SK-N-SH treated with all-trans-retinoic acid at 6 μM for 48 hours (cell line): ENCODE measurements at regions not wholly inside any gene's neighbourhood (a gene's known extent, or its start where the extent isn't known, plus 50 kb on each side); places are given as distances from the start of the nearest gene placed in this dataset.

ENCODE experiments used
- ATAC-seq: fragments of 200-7000 bp; cut with Tn5 transposase; 3 replicates; pipeline ENCODE4 v1.9.1; 2020; ENCODE audit warnings: mild to moderate bottlenecking, moderate library complexity
- ARNTL ChIP-seq: fragments of 450-650 bp; formaldehyde crosslinking; IDR thresholded peaks from 2 replicates; pipeline ENCODE4 v1.5.0; 2020; ENCODE audit warnings: low read depth, mild to moderate bottlenecking, moderate library complexity, borderline replicate concordance
- BACH2 ChIP-seq: fragments of 250-450 bp; sonication (Bioruptor Pico); IDR thresholded peaks from 2 replicates; pipeline ENCODE4 v1.9.0; 2021; ENCODE audit warnings: mild to moderate bottlenecking, borderline replicate concordance
- CSDC2 ChIP-seq: fragments of 250-450 bp; sonication (Bioruptor Pico); IDR thresholded peaks from 2 replicates; pipeline ENCODE4 v1.5.0; 2020; ENCODE audit warnings: mild to moderate bottlenecking, moderate library complexity
- ESRRG ChIP-seq: fragments of 250-450 bp; sonication (Bioruptor Pico); IDR thresholded peaks from 2 replicates; pipeline ENCODE4 v1.6.1; 2021; ENCODE audit warnings: mild to moderate bottlenecking
- GLIS3 ChIP-seq: fragments of 250-450 bp; sonication (Bioruptor Pico); IDR thresholded peaks from 2 replicates; pipeline ENCODE4 v1.5.0; 2020; ENCODE audit warnings: mild to moderate bottlenecking, moderate library complexity
- ISL1 ChIP-seq: fragments of 250-450 bp; sonication (Bioruptor Pico); IDR thresholded peaks from 2 replicates; pipeline ENCODE4 v2.1.2; 2022; ENCODE audit warnings: mild to moderate bottlenecking, moderate library complexity
- OSR1 ChIP-seq: fragments of 250-450 bp; sonication (Bioruptor Pico); IDR thresholded peaks from 2 replicates; pipeline ENCODE4 v1.8.0; 2022; ENCODE audit warnings: moderate library complexity, mild to moderate bottlenecking, inconsistent platforms
- RARB ChIP-seq: fragments of 250-450 bp; sonication (Bioruptor Pico); IDR thresholded peaks from 2 replicates; pipeline ENCODE4 v1.8.0; 2021; ENCODE audit warnings: mild to moderate bottlenecking, moderate library complexity
- SNAI2 ChIP-seq: fragments of 250-450 bp; sonication (Bioruptor Pico); IDR thresholded peaks from 2 replicates; pipeline ENCODE4 v1.5.0; 2020; ENCODE audit warnings: mild to moderate bottlenecking, moderate library complexity
- TCF4 ChIP-seq: fragments of 250-450 bp; sonication (Bioruptor Pico); IDR thresholded peaks from 2 replicates; pipeline ENCODE4 v1.8.0; 2021; ENCODE audit warnings: mild to moderate bottlenecking, moderate library complexity, borderline replicate concordance
- TOX ChIP-seq: fragments of 250-450 bp; sonication (Bioruptor Pico); IDR thresholded peaks from 2 replicates; pipeline ENCODE4 v1.8.0; 2021; ENCODE audit warnings: mild to moderate bottlenecking, moderate library complexity, borderline replicate concordance
- ZC3H10 ChIP-seq: fragments of 250-450 bp; sonication (Bioruptor Pico); IDR thresholded peaks from 2 replicates; pipeline ENCODE4 v1.5.1; 2021; ENCODE audit warnings: mild to moderate bottlenecking, moderate library complexity
- ZFP3 ChIP-seq: fragments of 250-450 bp; sonication (Bioruptor Pico); IDR thresholded peaks from 2 replicates; pipeline ENCODE4 v1.5.0; 2020; ENCODE audit warnings: mild to moderate bottlenecking, moderate library complexity
- ZFP30 ChIP-seq: fragments of 450-650 bp; formaldehyde crosslinking; IDR thresholded peaks from 2 replicates; pipeline ENCODE4 v1.5.0; 2022; ENCODE audit warnings: mild to moderate bottlenecking, moderate library complexity
- ZNF565 ChIP-seq: fragments of 450-650 bp; formaldehyde crosslinking; conservative IDR thresholded peaks from 2 replicates; pipeline ENCODE4 v1.5.0; 2020; ENCODE audit warnings: low read depth, mild to moderate bottlenecking, moderate library complexity
- ZNF70 ChIP-seq: fragments of 450-650 bp; formaldehyde crosslinking; IDR thresholded peaks from 2 replicates; pipeline ENCODE4 v1.5.0; 2020; ENCODE audit warnings: mild to moderate bottlenecking, moderate library complexity
- TF ChIP-seq, protein P1 (sequence below): fragments of 250-450 bp; sonication (Bioruptor Pico); IDR thresholded peaks from 2 replicates; pipeline ENCODE4 v1.5.1; 2021; ENCODE audit warnings: mild to moderate bottlenecking, moderate library complexity
- TF ChIP-seq, protein P2 (sequence below): fragments of 250-450 bp; sonication (Bioruptor Pico); IDR thresholded peaks from 2 replicates; pipeline ENCODE4 v1.8.0; 2021; ENCODE audit warnings: low read depth, mild to moderate bottlenecking, moderate library complexity, borderline replicate concordance
- TF ChIP-seq, protein P3 (sequence below): fragments of 250-450 bp; sonication (Bioruptor Pico); IDR thresholded peaks from 2 replicates; pipeline ENCODE4 v1.8.0; 2020; ENCODE audit warnings: mild to moderate bottlenecking, moderate library complexity, borderline replicate concordance
- TF ChIP-seq, protein P4 (sequence below): fragments of 250-450 bp; sonication (Bioruptor Pico); IDR thresholded peaks from 2 replicates; pipeline ENCODE4 v1.5.1; 2020; ENCODE audit warnings: low read depth, mild to moderate bottlenecking, moderate library complexity
- TF ChIP-seq, protein P5 (sequence below): fragments of 250-450 bp; sonication (Bioruptor Pico); IDR thresholded peaks from 2 replicates; pipeline ENCODE4 v1.5.0; 2020; ENCODE audit warnings: mild to moderate bottlenecking, moderate library complexity

DNA sequence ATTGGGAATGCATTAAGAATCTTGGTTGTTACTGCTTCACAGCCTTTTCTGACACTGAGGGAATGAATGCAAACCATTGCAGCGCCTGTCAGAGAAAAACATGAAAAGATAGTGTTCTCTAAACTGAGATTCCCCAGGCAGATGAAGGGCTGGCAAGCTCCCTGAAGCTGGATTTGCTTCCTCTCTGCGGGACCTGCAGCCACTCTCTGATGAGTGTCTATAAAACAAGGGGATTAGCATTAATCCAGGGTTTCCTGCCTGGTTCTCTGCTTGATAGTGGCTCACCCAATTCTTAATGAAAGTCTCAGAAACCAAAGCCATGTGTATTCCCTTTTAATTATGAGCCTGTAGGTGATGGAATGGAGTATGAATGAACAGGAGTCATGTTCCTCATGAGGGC, 344.3 kb upstream of the UMPS start:
- ATAC-seq = no peak
- TF ChIP-seq ZNF70 (CRISPR knock-in tag) (no peak), CSDC2 (no peak), ISL1 (CRISPR knock-in tag) (no peak), RARB (CRISPR knock-in tag) (no peak), ZNF565 (CRISPR knock-in tag) (no peak), TOX (CRISPR knock-in tag) (no peak)
- TF ChIP-seq, protein P1, sequence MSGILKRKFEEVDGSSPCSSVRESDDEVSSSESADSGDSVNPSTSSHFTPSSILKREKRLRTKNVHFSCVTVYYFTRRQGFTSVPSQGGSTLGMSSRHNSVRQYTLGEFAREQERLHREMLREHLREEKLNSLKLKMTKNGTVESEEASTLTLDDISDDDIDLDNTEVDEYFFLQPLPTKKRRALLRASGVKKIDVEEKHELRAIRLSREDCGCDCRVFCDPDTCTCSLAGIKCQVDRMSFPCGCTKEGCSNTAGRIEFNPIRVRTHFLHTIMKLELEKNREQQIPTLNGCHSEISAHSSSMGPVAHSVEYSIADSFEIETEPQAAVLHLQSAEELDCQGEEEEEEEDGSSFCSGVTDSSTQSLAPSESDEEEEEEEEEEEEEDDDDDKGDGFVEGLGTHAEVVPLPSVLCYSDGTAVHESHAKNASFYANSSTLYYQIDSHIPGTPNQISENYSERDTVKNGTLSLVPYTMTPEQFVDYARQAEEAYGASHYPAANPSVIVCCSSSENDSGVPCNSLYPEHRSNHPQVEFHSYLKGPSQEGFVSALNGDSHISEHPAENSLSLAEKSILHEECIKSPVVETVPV (CRISPR knock-in tag) = no peak
- TF ChIP-seq, protein P2, sequence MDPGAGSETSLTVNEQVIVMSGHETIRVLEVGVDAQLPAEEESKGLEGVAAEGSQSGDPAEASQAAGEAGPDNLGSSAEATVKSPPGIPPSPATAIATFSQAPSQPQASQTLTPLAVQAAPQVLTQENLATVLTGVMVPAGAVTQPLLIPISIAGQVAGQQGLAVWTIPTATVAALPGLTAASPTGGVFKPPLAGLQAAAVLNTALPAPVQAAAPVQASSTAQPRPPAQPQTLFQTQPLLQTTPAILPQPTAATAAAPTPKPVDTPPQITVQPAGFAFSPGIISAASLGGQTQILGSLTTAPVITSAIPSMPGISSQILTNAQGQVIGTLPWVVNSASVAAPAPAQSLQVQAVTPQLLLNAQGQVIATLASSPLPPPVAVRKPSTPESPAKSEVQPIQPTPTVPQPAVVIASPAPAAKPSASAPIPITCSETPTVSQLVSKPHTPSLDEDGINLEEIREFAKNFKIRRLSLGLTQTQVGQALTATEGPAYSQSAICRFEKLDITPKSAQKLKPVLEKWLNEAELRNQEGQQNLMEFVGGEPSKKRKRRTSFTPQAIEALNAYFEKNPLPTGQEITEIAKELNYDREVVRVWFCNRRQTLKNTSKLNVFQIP (CRISPR knock-in tag) = no peak
- TF ChIP-seq, protein P3, sequence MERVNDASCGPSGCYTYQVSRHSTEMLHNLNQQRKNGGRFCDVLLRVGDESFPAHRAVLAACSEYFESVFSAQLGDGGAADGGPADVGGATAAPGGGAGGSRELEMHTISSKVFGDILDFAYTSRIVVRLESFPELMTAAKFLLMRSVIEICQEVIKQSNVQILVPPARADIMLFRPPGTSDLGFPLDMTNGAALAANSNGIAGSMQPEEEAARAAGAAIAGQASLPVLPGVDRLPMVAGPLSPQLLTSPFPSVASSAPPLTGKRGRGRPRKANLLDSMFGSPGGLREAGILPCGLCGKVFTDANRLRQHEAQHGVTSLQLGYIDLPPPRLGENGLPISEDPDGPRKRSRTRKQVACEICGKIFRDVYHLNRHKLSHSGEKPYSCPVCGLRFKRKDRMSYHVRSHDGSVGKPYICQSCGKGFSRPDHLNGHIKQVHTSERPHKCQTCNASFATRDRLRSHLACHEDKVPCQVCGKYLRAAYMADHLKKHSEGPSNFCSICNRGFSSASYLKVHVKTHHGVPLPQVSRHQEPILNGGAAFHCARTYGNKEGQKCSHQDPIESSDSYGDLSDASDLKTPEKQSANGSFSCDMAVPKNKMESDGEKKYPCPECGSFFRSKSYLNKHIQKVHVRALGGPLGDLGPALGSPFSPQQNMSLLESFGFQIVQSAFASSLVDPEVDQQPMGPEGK = no peak

DNA sequence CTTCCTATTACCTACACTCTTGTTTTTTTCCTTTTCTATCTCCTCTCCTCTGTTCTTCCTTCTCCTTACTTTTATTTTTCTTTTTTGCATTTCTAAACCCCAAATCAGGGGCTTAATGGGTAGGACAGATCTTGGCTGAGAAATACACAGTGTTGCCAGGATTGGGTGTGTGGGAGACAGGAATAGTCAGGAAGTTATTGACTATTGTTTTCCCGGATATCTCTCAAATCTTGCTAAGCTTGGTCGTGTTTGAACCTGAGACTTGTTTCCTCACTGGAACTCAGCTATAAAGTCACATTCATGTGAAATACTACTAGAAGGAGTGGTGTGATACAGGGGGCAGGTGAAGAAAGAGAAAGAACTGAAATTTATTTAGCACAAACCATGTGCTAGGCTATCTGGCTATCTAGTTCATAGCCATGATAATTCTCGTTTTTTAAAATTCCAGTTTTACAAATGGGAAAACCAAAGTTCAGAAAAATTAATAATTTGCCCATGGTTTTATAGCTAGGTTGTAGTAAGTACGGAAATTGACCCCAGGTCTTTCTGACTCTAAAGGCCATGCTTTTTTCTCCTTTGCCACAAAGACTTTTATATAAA, 343.2 kb upstream of the UMPS start:
- ATAC-seq = no peak

More for the DNA sequence above, 343.2 kb upstream of the UMPS start:
- TF ChIP-seq ESRRG = no peak
- TF ChIP-seq, protein P3 = no peak
- TF ChIP-seq ZNF70 (CRISPR knock-in tag) = no peak
- no peak for TF ChIP-seq CSDC2
- TF ChIP-seq GLIS3 (CRISPR knock-in tag) = no peak
- TF ChIP-seq ZC3H10 (CRISPR knock-in tag) = no peak
- no peak for TF ChIP-seq TCF4 (CRISPR knock-in tag)
- TF ChIP-seq SNAI2 (CRISPR knock-in tag) = no peak
- TF ChIP-seq ARNTL (CRISPR knock-in tag) = no peak
- TF ChIP-seq, protein P4, sequence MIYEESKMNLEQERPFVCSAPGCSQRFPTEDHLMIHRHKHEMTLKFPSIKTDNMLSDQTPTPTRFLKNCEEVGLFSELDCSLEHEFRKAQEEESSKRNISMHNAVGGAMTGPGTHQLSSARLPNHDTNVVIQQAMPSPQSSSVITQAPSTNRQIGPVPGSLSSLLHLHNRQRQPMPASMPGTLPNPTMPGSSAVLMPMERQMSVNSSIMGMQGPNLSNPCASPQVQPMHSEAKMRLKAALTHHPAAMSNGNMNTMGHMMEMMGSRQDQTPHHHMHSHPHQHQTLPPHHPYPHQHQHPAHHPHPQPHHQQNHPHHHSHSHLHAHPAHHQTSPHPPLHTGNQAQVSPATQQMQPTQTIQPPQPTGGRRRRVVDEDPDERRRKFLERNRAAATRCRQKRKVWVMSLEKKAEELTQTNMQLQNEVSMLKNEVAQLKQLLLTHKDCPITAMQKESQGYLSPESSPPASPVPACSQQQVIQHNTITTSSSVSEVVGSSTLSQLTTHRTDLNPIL (CRISPR knock-in tag) = no peak
- no peak for TF ChIP-seq OSR1 (CRISPR knock-in tag)
- TF ChIP-seq, protein P2 (CRISPR knock-in tag) = no peak
- no peak for TF ChIP-seq BACH2
- no peak for TF ChIP-seq TOX (CRISPR knock-in tag)
- no peak for TF ChIP-seq ISL1 (CRISPR knock-in tag)
- no peak for TF ChIP-seq ZFP3 (CRISPR knock-in tag)
- TF ChIP-seq ZNF565 (CRISPR knock-in tag) = no peak
- TF ChIP-seq, protein P5, sequence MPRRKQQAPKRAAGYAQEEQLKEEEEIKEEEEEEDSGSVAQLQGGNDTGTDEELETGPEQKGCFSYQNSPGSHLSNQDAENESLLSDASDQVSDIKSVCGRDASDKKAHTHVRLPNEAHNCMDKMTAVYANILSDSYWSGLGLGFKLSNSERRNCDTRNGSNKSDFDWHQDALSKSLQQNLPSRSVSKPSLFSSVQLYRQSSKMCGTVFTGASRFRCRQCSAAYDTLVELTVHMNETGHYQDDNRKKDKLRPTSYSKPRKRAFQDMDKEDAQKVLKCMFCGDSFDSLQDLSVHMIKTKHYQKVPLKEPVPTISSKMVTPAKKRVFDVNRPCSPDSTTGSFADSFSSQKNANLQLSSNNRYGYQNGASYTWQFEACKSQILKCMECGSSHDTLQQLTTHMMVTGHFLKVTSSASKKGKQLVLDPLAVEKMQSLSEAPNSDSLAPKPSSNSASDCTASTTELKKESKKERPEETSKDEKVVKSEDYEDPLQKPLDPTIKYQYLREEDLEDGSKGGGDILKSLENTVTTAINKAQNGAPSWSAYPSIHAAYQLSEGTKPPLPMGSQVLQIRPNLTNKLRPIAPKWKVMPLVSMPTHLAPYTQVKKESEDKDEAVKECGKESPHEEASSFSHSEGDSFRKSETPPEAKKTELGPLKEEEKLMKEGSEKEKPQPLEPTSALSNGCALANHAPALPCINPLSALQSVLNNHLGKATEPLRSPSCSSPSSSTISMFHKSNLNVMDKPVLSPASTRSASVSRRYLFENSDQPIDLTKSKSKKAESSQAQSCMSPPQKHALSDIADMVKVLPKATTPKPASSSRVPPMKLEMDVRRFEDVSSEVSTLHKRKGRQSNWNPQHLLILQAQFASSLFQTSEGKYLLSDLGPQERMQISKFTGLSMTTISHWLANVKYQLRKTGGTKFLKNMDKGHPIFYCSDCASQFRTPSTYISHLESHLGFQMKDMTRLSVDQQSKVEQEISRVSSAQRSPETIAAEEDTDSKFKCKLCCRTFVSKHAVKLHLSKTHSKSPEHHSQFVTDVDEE (CRISPR knock-in tag) = no peak
- TF ChIP-seq, protein P1 (CRISPR knock-in tag) = no peak
- TF ChIP-seq ZFP30 (CRISPR knock-in tag) = no peak
